Hepatocyte (in vitro differentiated cells): ENCODE measurements at regions not wholly inside any gene's neighbourhood (a gene's known extent, or its start where the extent isn't known, plus 50 kb on each side); places are given as distances from the start of the nearest gene placed in this dataset.

Experiments
- CTCF ChIP-seq: fragments of 200-600 bp; sonication (generic); IDR thresholded peaks from 2 replicates; pipeline ENCODE4 v1.5.1; 2016; ENCODE audit warnings: antibody characterized with exemption, mild to moderate bottlenecking; ENCODE audit not compliant: poor library complexity
- EZH2 ChIP-seq: fragments of 200-600 bp; sonication (generic); IDR thresholded peaks from 2 replicates; pipeline ENCODE4 v1.6.1; 2016; ENCODE audit warnings: antibody characterized with exemption, mild to moderate bottlenecking, borderline replicate concordance

- TF ChIP-seq CTCF (no peak), EZH2 (no peak)
Observed at GRCh38 chr20:60984666-60985065, 267.4 kb upstream of the CDH4 start.
